LNCAP (cell line): ENCODE measurements at regions not wholly inside any gene's neighbourhood (a gene's known extent, or its start where the extent isn't known, plus 50 kb on each side); places are given as distances from the start of the nearest gene placed in this dataset.

Experiments used
- TF ChIP-seq, protein P1 (sequence below): fragments of 450-650 bp; IDR thresholded peaks from 2 replicates; pipeline ENCODE4 v1.5.1; 2017; ENCODE audit warnings: mild to moderate bottlenecking

DNA sequence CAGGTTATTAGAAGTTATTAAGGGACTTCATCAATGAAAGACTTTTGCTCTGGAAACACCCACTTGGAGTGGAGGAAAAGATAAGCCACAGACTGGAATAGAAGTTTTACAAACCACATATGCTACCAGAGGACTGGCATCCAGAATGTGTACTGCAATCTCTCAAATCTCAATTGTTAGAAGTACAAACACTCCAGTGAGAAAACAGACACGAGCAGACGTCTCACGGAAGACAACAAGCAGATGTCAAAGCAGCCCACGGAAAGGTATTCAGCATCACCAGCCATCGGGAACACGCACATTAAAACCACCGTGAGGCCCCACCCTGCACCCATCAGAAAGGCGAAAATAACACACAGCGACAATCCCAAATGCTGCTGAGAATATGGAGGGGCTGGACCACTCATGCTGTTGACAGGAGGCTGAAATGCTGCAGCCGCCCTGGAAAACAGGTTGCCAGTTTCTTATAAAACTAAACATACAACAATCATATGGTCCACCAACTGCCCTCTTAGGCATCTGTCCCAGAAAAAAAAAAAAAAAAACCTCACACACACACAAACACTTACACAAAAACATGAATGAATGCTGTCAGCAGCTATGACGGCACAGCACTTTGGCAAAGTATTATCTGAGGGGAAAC is 131.9 kb upstream of the SFSWAP start:
- TF ChIP-seq, protein P1, sequence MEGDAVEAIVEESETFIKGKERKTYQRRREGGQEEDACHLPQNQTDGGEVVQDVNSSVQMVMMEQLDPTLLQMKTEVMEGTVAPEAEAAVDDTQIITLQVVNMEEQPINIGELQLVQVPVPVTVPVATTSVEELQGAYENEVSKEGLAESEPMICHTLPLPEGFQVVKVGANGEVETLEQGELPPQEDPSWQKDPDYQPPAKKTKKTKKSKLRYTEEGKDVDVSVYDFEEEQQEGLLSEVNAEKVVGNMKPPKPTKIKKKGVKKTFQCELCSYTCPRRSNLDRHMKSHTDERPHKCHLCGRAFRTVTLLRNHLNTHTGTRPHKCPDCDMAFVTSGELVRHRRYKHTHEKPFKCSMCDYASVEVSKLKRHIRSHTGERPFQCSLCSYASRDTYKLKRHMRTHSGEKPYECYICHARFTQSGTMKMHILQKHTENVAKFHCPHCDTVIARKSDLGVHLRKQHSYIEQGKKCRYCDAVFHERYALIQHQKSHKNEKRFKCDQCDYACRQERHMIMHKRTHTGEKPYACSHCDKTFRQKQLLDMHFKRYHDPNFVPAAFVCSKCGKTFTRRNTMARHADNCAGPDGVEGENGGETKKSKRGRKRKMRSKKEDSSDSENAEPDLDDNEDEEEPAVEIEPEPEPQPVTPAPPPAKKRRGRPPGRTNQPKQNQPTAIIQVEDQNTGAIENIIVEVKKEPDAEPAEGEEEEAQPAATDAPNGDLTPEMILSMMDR = no peak

DNA sequence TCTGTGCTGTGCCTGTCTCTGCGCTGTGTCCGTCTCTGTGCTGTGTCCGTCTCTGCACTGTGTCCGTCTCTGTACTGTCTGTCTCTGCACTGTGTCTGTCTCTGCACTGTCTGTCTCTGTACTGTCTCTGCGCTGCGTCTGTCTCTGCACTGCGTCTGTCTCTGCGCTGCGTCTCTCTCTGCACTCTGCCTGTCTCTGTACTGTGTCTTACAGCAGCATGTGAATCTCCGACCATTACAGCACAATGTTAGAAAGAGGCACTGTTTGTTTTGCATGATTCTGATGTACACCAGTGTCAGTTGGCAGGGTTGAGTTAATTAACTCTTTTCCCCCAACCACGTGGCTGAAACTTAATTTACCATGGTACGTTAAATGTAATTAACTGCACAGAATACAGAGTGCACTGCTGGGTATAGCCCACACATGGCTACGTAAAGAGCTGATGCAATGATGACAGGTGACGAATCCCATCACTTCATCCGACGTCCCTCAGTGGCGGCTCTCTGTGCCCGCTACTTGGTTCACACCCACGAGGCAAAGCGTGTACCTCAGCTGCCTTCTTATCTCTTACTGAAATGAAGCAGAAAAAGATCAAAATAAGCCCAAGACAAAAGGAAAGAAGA is 127.7 kb upstream of the SFSWAP start:
- TF ChIP-seq, protein P1 = no peak

DNA sequence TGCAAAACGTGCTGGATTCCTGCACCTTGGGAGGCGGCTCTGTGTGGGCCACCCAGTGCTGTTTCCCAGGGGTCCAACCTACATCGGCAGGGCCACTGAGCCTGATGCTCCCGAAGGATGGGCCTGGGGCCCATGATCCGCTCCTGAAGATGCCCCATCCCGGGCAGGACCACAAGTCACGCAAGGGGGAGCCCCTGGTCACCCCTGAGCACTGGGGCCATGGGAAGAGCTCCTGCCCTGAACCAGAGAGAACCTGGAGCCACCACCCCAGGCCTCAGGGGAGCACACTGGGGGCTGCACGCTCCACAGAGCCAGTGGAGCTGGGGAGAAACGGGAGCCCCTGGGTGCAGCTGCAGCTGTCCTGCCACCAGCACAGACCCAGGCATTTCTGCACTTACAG is 124.6 kb upstream of the SFSWAP start:
- TF ChIP-seq, protein P1 = no peak

DNA sequence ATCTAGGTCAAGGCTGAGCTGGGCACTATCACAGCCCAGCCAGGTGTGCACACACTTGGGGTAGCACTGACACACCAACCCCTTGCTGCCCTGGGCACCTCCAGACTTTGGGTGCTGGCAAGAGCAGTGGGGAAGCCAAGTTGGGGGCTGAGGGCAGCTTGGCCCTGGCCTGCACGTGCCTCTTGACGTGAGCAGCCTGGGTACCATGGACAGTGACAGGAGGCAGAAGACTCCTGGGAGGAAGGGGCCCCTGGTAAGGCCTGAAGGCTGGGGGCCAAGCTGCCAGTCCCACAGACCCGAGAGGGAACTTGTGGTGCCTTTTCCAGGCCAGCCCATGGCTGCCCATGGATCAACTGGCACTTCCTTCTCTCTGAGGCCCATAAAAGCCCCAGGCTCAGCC is 124.1 kb upstream of the SFSWAP start:
- TF ChIP-seq, protein P1 = no peak

DNA sequence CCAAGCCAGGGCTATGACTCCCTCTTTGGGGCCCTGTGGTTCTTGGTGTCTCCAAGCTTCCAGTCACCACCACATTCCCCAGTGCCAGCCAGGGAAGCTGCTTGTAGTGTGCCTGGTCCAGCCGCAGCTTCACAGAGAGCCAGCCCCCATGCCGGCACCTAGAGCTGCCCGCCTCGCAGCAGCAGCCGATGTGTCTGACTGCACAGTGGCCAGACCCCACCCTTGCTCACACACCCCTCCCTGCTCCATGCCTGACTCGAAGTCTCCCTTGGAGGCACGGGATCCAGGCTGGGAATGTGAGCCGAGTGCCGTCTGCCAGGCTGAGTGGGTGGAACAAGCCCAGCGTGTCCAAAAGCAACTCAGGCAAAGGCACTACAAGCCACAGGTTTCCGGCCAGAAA is 123.3 kb upstream of the SFSWAP start:
- TF ChIP-seq, protein P1 = no peak

DNA sequence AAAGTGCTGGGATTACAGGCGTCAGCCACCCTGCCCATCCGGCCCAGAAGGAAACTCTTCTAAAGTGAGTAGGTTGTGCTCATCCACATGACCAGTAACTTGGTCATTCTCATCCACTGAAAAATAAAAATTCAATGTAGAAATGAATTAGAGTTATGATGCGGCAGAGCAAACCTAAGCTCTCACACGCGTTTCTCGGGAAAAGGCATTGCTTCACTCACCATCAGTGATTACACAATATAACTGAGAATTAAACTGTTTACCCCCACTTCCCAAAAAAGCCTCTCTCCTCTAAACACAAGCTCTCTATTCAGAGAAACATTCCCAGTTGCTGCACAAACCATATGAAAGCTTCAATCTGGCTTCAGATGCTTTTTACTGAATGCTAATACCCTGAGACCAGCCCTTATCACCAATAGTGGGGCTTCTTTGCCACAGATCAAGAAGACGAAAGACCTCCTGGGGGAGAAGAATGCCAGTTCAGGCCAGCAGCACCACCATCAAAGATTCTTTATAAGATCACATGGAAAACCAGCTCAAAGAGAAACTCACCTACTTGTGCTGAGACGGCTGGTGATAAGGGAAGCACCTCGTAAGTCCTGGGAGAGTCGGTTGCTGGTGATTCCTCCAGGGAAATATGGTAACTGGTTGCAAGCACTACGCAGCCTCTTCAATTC is 121.5 kb upstream of the SFSWAP start:
- TF ChIP-seq, protein P1 = no peak

DNA sequence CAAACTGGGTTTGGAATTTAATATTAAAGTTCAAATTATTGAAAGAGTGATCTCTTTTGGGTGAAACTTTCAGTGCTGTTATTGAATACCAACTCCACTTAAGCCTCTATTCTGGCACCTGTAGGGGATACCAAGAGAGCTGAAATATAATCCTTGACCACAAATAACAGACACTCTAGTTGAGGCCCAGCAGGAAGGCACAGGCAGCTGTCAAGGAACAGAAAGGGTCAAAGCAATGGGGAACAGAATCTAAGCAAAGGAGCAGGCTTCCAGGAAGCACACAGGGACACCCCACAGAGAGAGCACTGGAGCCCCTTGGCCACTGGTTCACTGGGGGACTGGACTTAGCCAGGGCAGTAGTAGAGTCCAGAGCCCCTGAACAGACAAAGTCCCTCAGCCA is 120.9 kb upstream of the SFSWAP start:
- TF ChIP-seq, protein P1 = no peak
